ENCODE measurements at regions not wholly inside any gene's neighbourhood (a gene's known extent, or its start where the extent isn't known, plus 50 kb on each side); places are given as distances from the start of the nearest gene placed in this dataset.

GRCh38 chr4:162770761-162771490 lies 395.8 kb downstream of the NAF1 start:
- in situ Hi-C loops (cut with HindIII; ENCODE audit: low pct_unique_long_range_greater_than_20kb, low sequenced_read_pairs), result no loop called here
- intact Hi-C loops (cut with micrococcal nuclease; ENCODE audit: unreplicated experiment), result no loop called here
- Histone ChIP-seq H3K27me3 (ENCODE audit: control insufficient read depth, insufficient read depth, low read length) (no peaks in the 10 kb centered on the region), H3K36me3 (ENCODE audit: control insufficient read depth, insufficient read depth, low read length) (no peaks in the 10 kb centered on the region), H3K4me3 (ENCODE audit: low read depth in 2 of 2, low read length in 2 of 2) (no peak overlapping the region), H3K27ac (ENCODE audit: low read length) (no peak overlapping the region), H3K4me1 (ENCODE audit: control insufficient read depth, insufficient read depth, low read length) (no peaks in the 10 kb centered on the region), H3K9me3 (ENCODE audit: control insufficient read depth, insufficient read depth, low read depth, low read length) (no peaks in the 10 kb centered on the region)
- TF ChIP-seq, protein P1, sequence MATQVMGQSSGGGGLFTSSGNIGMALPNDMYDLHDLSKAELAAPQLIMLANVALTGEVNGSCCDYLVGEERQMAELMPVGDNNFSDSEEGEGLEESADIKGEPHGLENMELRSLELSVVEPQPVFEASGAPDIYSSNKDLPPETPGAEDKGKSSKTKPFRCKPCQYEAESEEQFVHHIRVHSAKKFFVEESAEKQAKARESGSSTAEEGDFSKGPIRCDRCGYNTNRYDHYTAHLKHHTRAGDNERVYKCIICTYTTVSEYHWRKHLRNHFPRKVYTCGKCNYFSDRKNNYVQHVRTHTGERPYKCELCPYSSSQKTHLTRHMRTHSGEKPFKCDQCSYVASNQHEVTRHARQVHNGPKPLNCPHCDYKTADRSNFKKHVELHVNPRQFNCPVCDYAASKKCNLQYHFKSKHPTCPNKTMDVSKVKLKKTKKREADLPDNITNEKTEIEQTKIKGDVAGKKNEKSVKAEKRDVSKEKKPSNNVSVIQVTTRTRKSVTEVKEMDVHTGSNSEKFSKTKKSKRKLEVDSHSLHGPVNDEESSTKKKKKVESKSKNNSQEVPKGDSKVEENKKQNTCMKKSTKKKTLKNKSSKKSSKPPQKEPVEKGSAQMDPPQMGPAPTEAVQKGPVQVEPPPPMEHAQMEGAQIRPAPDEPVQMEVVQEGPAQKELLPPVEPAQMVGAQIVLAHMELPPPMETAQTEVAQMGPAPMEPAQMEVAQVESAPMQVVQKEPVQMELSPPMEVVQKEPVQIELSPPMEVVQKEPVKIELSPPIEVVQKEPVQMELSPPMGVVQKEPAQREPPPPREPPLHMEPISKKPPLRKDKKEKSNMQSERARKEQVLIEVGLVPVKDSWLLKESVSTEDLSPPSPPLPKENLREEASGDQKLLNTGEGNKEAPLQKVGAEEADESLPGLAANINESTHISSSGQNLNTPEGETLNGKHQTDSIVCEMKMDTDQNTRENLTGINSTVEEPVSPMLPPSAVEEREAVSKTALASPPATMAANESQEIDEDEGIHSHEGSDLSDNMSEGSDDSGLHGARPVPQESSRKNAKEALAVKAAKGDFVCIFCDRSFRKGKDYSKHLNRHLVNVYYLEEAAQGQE (IDR thresholded peaks at IDR 0.05; ENCODE audit: insufficient read depth in 1 of 2, low read depth in 2 of 2, low read length in 1 of 2), result no peak
- TF ChIP-seq POLR2AphosphoS5 (IDR thresholded peaks at IDR 0.05; ENCODE audit: low read depth, low read length), result no peak
- no peak for TF ChIP-seq SIN3A (IDR thresholded peaks at IDR 0.05; ENCODE audit: borderline replicate concordance, insufficient read depth, low read depth, low read length)
- TF ChIP-seq, protein P2, sequence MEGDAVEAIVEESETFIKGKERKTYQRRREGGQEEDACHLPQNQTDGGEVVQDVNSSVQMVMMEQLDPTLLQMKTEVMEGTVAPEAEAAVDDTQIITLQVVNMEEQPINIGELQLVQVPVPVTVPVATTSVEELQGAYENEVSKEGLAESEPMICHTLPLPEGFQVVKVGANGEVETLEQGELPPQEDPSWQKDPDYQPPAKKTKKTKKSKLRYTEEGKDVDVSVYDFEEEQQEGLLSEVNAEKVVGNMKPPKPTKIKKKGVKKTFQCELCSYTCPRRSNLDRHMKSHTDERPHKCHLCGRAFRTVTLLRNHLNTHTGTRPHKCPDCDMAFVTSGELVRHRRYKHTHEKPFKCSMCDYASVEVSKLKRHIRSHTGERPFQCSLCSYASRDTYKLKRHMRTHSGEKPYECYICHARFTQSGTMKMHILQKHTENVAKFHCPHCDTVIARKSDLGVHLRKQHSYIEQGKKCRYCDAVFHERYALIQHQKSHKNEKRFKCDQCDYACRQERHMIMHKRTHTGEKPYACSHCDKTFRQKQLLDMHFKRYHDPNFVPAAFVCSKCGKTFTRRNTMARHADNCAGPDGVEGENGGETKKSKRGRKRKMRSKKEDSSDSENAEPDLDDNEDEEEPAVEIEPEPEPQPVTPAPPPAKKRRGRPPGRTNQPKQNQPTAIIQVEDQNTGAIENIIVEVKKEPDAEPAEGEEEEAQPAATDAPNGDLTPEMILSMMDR (IDR thresholded peaks at IDR 0.05), result no peak
- no peak for TF ChIP-seq TCF7L2 (IDR thresholded peaks at IDR 0.05; ENCODE audit: low read depth, low read length)
- ATAC-seq (no peak), DNase-seq (ENCODE audit: low read depth, low spot score) (no peak)
- POLR2A ChIA-PET, result no interaction called here
- BruUV-seq (replicated peaks), result no TSS peak
- CTCF ChIA-PET, result no interaction called here

GRCh38 chr4:162767083-162767482 lies 399.6 kb downstream of the NAF1 start:
- CTCF ChIA-PET, result no interaction called here
- DNase-seq (ENCODE audit: low read depth, low spot score), result no peak
- POLR2A ChIA-PET, result no interaction called here
- no TSS peak for BruUV-seq (replicated peaks)
- TF ChIP-seq, protein P1 (IDR thresholded peaks at IDR 0.05; ENCODE audit: insufficient read depth in 1 of 2, low read depth in 2 of 2, low read length in 1 of 2), result no peak
- TF ChIP-seq, protein P2 (IDR thresholded peaks at IDR 0.05), result no peak
- TF ChIP-seq TCF7L2 (IDR thresholded peaks at IDR 0.05; ENCODE audit: low read depth, low read length) (no peak), SIN3A (IDR thresholded peaks at IDR 0.05; ENCODE audit: borderline replicate concordance, insufficient read depth, low read depth, low read length) (no peak), POLR2AphosphoS5 (IDR thresholded peaks at IDR 0.05; ENCODE audit: low read depth, low read length) (no peak)
- Histone ChIP-seq H3K27ac (ENCODE audit: low read length) (no peak overlapping the region), H3K27me3 (ENCODE audit: control insufficient read depth, insufficient read depth, low read length) (no peaks in the 10 kb centered on the region), H3K9me3 (ENCODE audit: control insufficient read depth, insufficient read depth, low read depth, low read length) (no peaks in the 10 kb centered on the region), H3K4me1 (ENCODE audit: control insufficient read depth, insufficient read depth, low read length) (no peaks in the 10 kb centered on the region), H3K36me3 (ENCODE audit: control insufficient read depth, insufficient read depth, low read length) (no peaks in the 10 kb centered on the region), H3K4me3 (ENCODE audit: low read depth in 2 of 2, low read length in 2 of 2) (no peak overlapping the region)
- no peak for ATAC-seq
- in situ Hi-C loops (cut with HindIII; ENCODE audit: low pct_unique_long_range_greater_than_20kb, low sequenced_read_pairs) (no loop called here), intact Hi-C loops (cut with micrococcal nuclease; ENCODE audit: unreplicated experiment) (no loop called here)

Data from Panc1 (cell line).